Prostate gland (tissue), 2 donors: ENCODE measurements at regions not wholly inside any gene's neighbourhood (a gene's known extent, or its start where the extent isn't known, plus 50 kb on each side); places are given as distances from the start of the nearest gene placed in this dataset.

Experiments used
- DNase-seq: peaks from one replicate; pipeline ENCODE4 v3.0.0-alpha.2; 2019; ENCODE audit warnings: low spot score
- H3K27ac ChIP-seq, 2 donors: fragments of 200-600 bp; sonication (generic); 2 replicates each; pipeline ENCODE4 v1.5.1; 2017 to 2019
- H3K27me3 ChIP-seq: fragments of 200-600 bp; sonication (generic); replicated peaks from 2 replicates; pipeline ENCODE4 v1.5.1; 2019; ENCODE audit not compliant: insufficient read depth
- H3K36me3 ChIP-seq, 2 donors: fragments of 200-600 bp; sonication (generic); 1 replicate in 1 of 2; 2 replicates in 1 of 2; pipeline versions ENCODE4 v1.5.1 to v1.8.1; 2017 to 2019
- H3K4me1 ChIP-seq: fragments of 200-600 bp; sonication (generic); replicated peaks from 2 replicates; pipeline ENCODE4 v1.5.1; 2019
- H3K4me3 ChIP-seq, 2 donors: fragments of 200-600 bp; sonication (generic); 2 replicates each; pipeline ENCODE4 v1.5.1; 2017 to 2019
- H3K9me3 ChIP-seq: fragments of 200-600 bp; sonication (generic); 2 replicates; pipeline ENCODE4 v1.5.1; 2017
- CTCF ChIP-seq, 4 experiments: fragments of 200-600 bp in 2 of 4; fragments of 450-650 bp in 2 of 4; sonication (generic) in 2 of 4; IDR thresholded peaks; 1 replicate in 3 of 4; 2 replicates in 1 of 4; pipeline ENCODE4 v1.5.1; 2016 to 2019; ENCODE audit warnings: antibody characterized with exemption in 4 of 4, mild to moderate bottlenecking in 2 of 4, moderate library complexity in 2 of 4
- POLR2A ChIP-seq: fragments of 450-650 bp; IDR thresholded peaks from one replicate; pipeline ENCODE4 v1.6.1; 2016; ENCODE audit warnings: antibody characterized with exemption, mild to moderate bottlenecking
- POLR2AphosphoS5 ChIP-seq: sonication (generic); formaldehyde crosslinking; IDR thresholded peaks from one replicate; pipeline ENCODE4 v1.6.1; 2017; ENCODE audit warnings: antibody characterized with exemption
- WGBS: methylation state at CpG from one replicate; pipeline ENCODE4 v1.1.5; 2018; 5-methylcytosine and 5-hydroxymethylcytosine counted together
- intact Hi-C: fragments of 100-400 bp; cut with DNase I; formaldehyde crosslinking; loops from one replicate; pipeline ENCODE4 v1.14.2; 2022

GRCh38 chr4:61086357-61086756, 113.8 kb upstream of the ADGRL3 start:
- Histone ChIP-seq H3K4me3 (no peak overlapping the region), H3K36me3 (no peaks in the 10 kb centered on the region), H3K27ac (no peak overlapping the region), H3K4me1 (no peaks in the 10 kb centered on the region), H3K27me3 (no peaks in the 10 kb centered on the region), H3K9me3 (no peaks in the 10 kb centered on the region)
- WGBS: 82% methylated on average over 4 of the region's 4 CpGs
- intact Hi-C loops: no loop called here
- TF ChIP-seq CTCF (IDR thresholded peaks at IDR 0.05) (no peak), POLR2AphosphoS5 (no peak), POLR2A (no peak)
- DNase-seq: no peak

DNA sequence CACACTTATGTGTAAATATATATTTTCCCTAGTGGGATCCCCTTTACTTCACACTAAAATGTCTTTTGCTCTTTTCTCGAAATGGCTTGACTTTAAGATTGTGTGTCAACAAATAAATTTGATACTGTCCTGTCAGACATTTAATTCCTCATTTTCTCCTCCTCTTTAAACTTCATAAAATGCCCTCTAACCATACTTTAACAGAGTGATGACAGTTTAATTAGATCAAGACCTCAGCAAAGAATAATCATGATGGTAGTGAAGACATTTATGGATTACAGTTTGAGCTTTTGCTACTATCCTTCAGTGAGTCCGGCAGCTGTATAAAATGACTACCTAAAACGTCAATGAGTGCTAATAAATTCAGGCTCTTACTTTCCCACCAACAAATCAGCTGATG, 113.1 kb upstream of the ADGRL3 start:
- H3K9me3 ChIP-seq: no peaks in the 10 kb centered on the region
- no peaks in the 10 kb centered on the region for H3K27me3 ChIP-seq
- H3K4me1 ChIP-seq: no peaks in the 10 kb centered on the region
- intact Hi-C loops: no loop called here
- no peak overlapping the region for H3K27ac ChIP-seq
- no peak for TF ChIP-seq POLR2A
- no peak for TF ChIP-seq CTCF (IDR thresholded peaks at IDR 0.05)
- TF ChIP-seq POLR2AphosphoS5: no peak
- no peak for DNase-seq
- H3K36me3 ChIP-seq: no peaks in the 10 kb centered on the region
- 25% methylated on average over 3 of the region's 3 CpGs for WGBS
- no peak overlapping the region for H3K4me3 ChIP-seq

- intact Hi-C loops: no loop called here
- no peaks in the 10 kb centered on the region for H3K27me3 ChIP-seq
- H3K4me3 ChIP-seq: no peak overlapping the region
- DNase-seq: no peak
- 90% methylated on average over 6 of the region's 6 CpGs for WGBS
- no peak for TF ChIP-seq CTCF (IDR thresholded peaks at IDR 0.05)
- no peak for TF ChIP-seq POLR2A
- TF ChIP-seq POLR2AphosphoS5: no peak
- no peaks in the 10 kb centered on the region for H3K9me3 ChIP-seq
- no peak overlapping the region for H3K27ac ChIP-seq
- no peaks in the 10 kb centered on the region for H3K4me1 ChIP-seq
- H3K36me3 ChIP-seq: no peaks in the 10 kb centered on the region
Observed at GRCh38 chr4:61094854-61095598, 105.1 kb upstream of the ADGRL3 start.

DNA sequence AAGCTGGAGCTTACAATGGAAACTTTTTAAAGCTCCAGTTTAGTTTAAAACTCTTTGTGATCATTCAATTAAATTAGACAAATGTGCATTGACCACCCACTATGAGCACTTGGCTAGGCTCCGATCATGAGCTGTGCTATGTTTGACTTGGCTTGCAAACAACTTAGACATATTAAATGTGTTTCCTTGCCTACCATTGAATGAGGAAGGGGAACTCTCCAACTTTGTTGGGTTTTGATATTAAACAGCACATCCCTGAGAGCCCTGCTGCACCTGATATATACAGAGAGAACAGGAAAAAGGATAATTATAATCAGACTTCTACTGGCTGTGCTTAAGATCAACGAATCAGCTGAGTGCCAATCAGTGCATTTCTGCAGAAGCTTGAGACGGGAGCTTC, 71.4 kb upstream of the ADGRL3 start:
- Histone ChIP-seq H3K36me3 (no peaks in the 10 kb centered on the region), H3K9me3 (no peaks in the 10 kb centered on the region), H3K4me1 (no peaks in the 10 kb centered on the region), H3K27me3 (no peaks in the 10 kb centered on the region), H3K27ac (no peak overlapping the region), H3K4me3 (no peak overlapping the region)
- intact Hi-C loops: no loop called here
- WGBS: 37% methylated on average over 3 of the region's 3 CpGs
- DNase-seq: no peak
- TF ChIP-seq POLR2AphosphoS5 (no peak), POLR2A (no peak), CTCF (IDR thresholded peaks at IDR 0.05) (no peak)

DNA sequence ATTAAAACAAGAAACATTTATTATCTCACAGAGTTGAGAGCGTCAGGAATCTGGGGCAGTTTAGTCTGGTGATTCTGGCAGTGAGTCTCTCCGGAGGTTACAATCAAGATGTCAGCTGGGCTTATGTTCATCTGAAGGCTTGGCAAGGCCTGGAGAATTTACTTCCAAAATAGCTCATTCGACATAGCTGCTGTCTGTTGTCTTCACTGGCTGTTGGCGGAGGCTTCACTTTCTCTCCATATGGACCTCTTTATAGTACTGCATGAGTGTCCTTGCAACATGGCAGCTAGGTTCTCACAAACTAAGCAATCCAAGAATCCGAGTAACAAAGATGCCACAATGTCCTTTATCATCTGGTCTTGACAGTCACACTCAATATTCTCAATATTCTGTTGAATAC, 70.2 kb upstream of the ADGRL3 start:
- no peaks in the 10 kb centered on the region for H3K27me3 ChIP-seq
- 85% methylated on average over 5 of the region's 5 CpGs for WGBS
- no peak for DNase-seq
- no peaks in the 10 kb centered on the region for H3K9me3 ChIP-seq
- no peaks in the 10 kb centered on the region for H3K4me1 ChIP-seq
- TF ChIP-seq POLR2AphosphoS5 (no peak), CTCF (IDR thresholded peaks at IDR 0.05) (no peak), POLR2A (no peak)
- no peaks in the 10 kb centered on the region for H3K36me3 ChIP-seq
- intact Hi-C loops: no loop called here
- no peak overlapping the region for H3K4me3 ChIP-seq
- H3K27ac ChIP-seq: no peak overlapping the region
